IMR-90 (cell line): ENCODE measurements at regions not wholly inside any gene's neighbourhood (a gene's known extent, or its start where the extent isn't known, plus 50 kb on each side); places are given as distances from the start of the nearest gene placed in this dataset.

Experiments
- CEBPB ChIP-seq: IDR thresholded peaks from 2 replicates; pipeline ENCODE4 v1.6.1; 2012; ENCODE audit warnings: low read depth, low read length, improper control_type of control experiment
- CHD1 ChIP-seq: IDR thresholded peaks from 2 replicates; pipeline ENCODE4 v1.6.1; 2012; ENCODE audit warnings: low read depth, low read length, improper control_type of control experiment
- CTCF ChIP-seq: conservative IDR thresholded peaks from 2 replicates; pipeline ENCODE4 v1.5.1; 2012; ENCODE audit warnings: mild to moderate bottlenecking, low read depth, low read length, improper control_type of control experiment
- MAFK ChIP-seq: IDR thresholded peaks from 2 replicates; pipeline ENCODE4 v1.6.1; 2012; ENCODE audit warnings: low read depth, low read length, improper control_type of control experiment
- MXI1 ChIP-seq: IDR thresholded peaks from 2 replicates; pipeline ENCODE4 v1.6.1; 2012; ENCODE audit warnings: low read depth, mild to moderate bottlenecking, low read length, moderate library complexity, borderline replicate concordance
- POLR2A ChIP-seq: IDR thresholded peaks from 2 replicates; pipeline ENCODE4 v1.6.1; 2012; ENCODE audit warnings: mild to moderate bottlenecking, low read depth, low read length
- RAD21 ChIP-seq: IDR thresholded peaks from 2 replicates; pipeline ENCODE4 v1.6.1; 2012; ENCODE audit warnings: low read length, improper control_type of control experiment
- RFX5 ChIP-seq: IDR thresholded peaks from 2 replicates; pipeline ENCODE4 v1.8.0; 2012; ENCODE audit warnings: low read depth, mild to moderate bottlenecking, low read length, moderate library complexity
- SMC3 ChIP-seq: fragments of 150-350 bp; IDR thresholded peaks from 2 replicates; pipeline ENCODE4 v1.6.1; 2016; ENCODE audit warnings: low read depth, mild to moderate bottlenecking, antibody characterized with exemption, low read length, moderate library complexity
- TF ChIP-seq, protein P1 (sequence below): fragments of 150-350 bp; IDR thresholded peaks from 2 replicates; pipeline ENCODE4 v1.6.1; 2017; ENCODE audit warnings: mild to moderate bottlenecking, antibody characterized with exemption, low read length, low read depth
- TF ChIP-seq, protein P2 (sequence below): fragments of 150-350 bp; IDR thresholded peaks from 2 replicates; pipeline ENCODE4 v1.6.1; 2016; ENCODE audit warnings: low read depth, mild to moderate bottlenecking, low read length, moderate library complexity, borderline replicate concordance

DNA sequence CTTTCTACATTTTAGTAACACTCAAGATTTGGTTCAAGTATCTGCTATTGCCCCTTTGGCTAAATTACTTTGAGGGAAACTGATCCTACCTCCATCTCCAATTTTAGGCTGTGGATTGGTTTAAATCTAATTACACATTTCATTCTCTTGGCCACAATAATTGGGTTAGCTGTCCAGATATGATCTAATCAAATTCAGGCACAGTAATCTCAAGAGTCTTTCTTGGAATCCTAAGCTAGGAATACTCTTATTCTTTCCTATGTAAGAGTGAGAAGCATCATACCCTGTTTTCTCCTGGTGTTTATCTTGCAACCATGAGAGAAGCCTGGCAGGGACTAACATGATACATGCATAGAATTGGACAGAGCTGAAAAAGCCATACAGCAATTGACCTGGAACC lies 300.4 kb upstream of the MARCKS start:
- TF ChIP-seq RAD21: no peak
- no peak for TF ChIP-seq MAFK
- TF ChIP-seq CTCF: no peak
- no peak for TF ChIP-seq RFX5
- TF ChIP-seq POLR2A: no peak
- TF ChIP-seq, protein P1, sequence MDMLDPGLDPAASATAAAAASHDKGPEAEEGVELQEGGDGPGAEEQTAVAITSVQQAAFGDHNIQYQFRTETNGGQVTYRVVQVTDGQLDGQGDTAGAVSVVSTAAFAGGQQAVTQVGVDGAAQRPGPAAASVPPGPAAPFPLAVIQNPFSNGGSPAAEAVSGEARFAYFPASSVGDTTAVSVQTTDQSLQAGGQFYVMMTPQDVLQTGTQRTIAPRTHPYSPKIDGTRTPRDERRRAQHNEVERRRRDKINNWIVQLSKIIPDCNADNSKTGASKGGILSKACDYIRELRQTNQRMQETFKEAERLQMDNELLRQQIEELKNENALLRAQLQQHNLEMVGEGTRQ: no peak
- TF ChIP-seq CHD1: no peak
- no peak for TF ChIP-seq CEBPB
- TF ChIP-seq, protein P2, sequence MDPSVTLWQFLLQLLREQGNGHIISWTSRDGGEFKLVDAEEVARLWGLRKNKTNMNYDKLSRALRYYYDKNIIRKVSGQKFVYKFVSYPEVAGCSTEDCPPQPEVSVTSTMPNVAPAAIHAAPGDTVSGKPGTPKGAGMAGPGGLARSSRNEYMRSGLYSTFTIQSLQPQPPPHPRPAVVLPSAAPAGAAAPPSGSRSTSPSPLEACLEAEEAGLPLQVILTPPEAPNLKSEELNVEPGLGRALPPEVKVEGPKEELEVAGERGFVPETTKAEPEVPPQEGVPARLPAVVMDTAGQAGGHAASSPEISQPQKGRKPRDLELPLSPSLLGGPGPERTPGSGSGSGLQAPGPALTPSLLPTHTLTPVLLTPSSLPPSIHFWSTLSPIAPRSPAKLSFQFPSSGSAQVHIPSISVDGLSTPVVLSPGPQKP: no peak
- TF ChIP-seq MXI1: no peak
- no peak for TF ChIP-seq SMC3
